ENCODE measurements at regions not wholly inside any gene's neighbourhood (a gene's known extent, or its start where the extent isn't known, plus 50 kb on each side); places are given as distances from the start of the nearest gene placed in this dataset.
"Not testable (repeated sequence)": the region's sequence is repeated elsewhere in the genome, so short reads cannot be mapped to it uniquely, and the experiment has no call there.

- DNase-seq (ENCODE audit: low read depth): no peak
These were observed 103.8 kb upstream of the LANCL2 start for GRCh38 chr7:55261386-55261770.

GRCh38 chr7:55265328-55265727 is 99.8 kb upstream of the LANCL2 start:
- not testable (repeated sequence) for DNase-seq (ENCODE audit: low read depth)

- DNase-seq (ENCODE audit: low read depth): no peak
These were observed 99.1 kb upstream of the LANCL2 start for GRCh38 chr7:55265836-55266642.

GRCh38 chr7:55271069-55271626 is 94.0 kb upstream of the LANCL2 start:
- DNase-seq (ENCODE audit: low read depth): no peak

- no peak for DNase-seq (ENCODE audit: low read depth)
These were observed 93.5 kb upstream of the LANCL2 start for GRCh38 chr7:55271661-55272060.

GRCh38 chr7:55272328-55272727 is 92.8 kb upstream of the LANCL2 start:
- DNase-seq (ENCODE audit: low read depth): no peak

- no peak for DNase-seq (ENCODE audit: low read depth)
These were observed 91.8 kb upstream of the LANCL2 start for GRCh38 chr7:55273186-55273980.

- no peak for DNase-seq (ENCODE audit: low read depth)
These were observed 91.0 kb upstream of the LANCL2 start for GRCh38 chr7:55274156-55274555.

GRCh38 chr7:55275291-55276200 is 89.6 kb upstream of the LANCL2 start:
- no peak for DNase-seq (ENCODE audit: low read depth)

- DNase-seq (ENCODE audit: low read depth): no peak
These were observed 88.4 kb upstream of the LANCL2 start for GRCh38 chr7:55276572-55277295.

- DNase-seq (ENCODE audit: low read depth): no peak
These were observed 87.2 kb upstream of the LANCL2 start for GRCh38 chr7:55277916-55278315.

- no peak for DNase-seq (ENCODE audit: low read depth)
These were observed 86.8 kb upstream of the LANCL2 start for GRCh38 chr7:55278321-55278720.

GRCh38 chr7:55279080-55279845 is 85.9 kb upstream of the LANCL2 start:
- DNase-seq (ENCODE audit: low read depth): no peak

- DNase-seq (ENCODE audit: low read depth): peak; percentile 34
These were observed 85.1 kb upstream of the LANCL2 start for GRCh38 chr7:55280031-55280454.

- no peak for DNase-seq (ENCODE audit: low read depth)
These were observed 79.5 kb upstream of the LANCL2 start for GRCh38 chr7:55285665-55286064.

GRCh38 chr7:55286666-55287065 is 78.5 kb upstream of the LANCL2 start:
- no peak for DNase-seq (ENCODE audit: low read depth)

- DNase-seq (ENCODE audit: low read depth): no peak
These were observed 76.9 kb upstream of the LANCL2 start for GRCh38 chr7:55288070-55288824.

GRCh38 chr7:55296070-55296469 is 69.1 kb upstream of the LANCL2 start:
- DNase-seq (ENCODE audit: low read depth): no peak

- no peak for DNase-seq (ENCODE audit: low read depth)
These were observed 65.7 kb upstream of the LANCL2 start for GRCh38 chr7:55299273-55299967.
